Right lobe of liver (tissue), 6 donors: ENCODE measurements at regions not wholly inside any gene's neighbourhood (a gene's known extent, or its start where the extent isn't known, plus 50 kb on each side); places are given as distances from the start of the nearest gene placed in this dataset.

Source experiments
- ATAC-seq, 4 donors: fragments of 200-7000 bp; cut with Tn5 transposase; one replicate each; pipeline ENCODE4 v1.9.1; 2020; ENCODE audit warnings: mild to moderate bottlenecking in 4 of 4, moderate library complexity in 4 of 4
- DNase-seq, 3 donors: peaks; one replicate each; pipeline ENCODE4 v3.0.0-alpha.2; 2020
- H3K27ac ChIP-seq, 3 donors: fragments of 200-600 bp; one replicate each; pipeline ENCODE4 v1.8.0; 2022
- H3K27me3 ChIP-seq, 2 donors: fragments of 200-600 bp; one replicate each; pipeline ENCODE4 v1.8.0; 2022
- H3K36me3 ChIP-seq, 4 donors: fragments of 200-600 bp; sonication (generic) in 1 of 4; one replicate each; pipeline versions ENCODE4 v1.5.1 to v1.8.0; 2017 to 2022; ENCODE audit warnings: control low read depth in 1 of 4
- H3K4me1 ChIP-seq, 4 donors: fragments of 200-600 bp; sonication (generic) in 1 of 4; one replicate each; pipeline versions ENCODE4 v1.5.1 to v1.8.0; 2017 to 2022; ENCODE audit warnings: control low read depth in 1 of 4
- H3K4me3 ChIP-seq, 3 donors: fragments of 200-600 bp; one replicate each; pipeline ENCODE4 v1.8.0; 2022
- H3K9me3 ChIP-seq, 4 donors: fragments of 200-600 bp; sonication (generic) in 1 of 4; one replicate each; pipeline versions ENCODE4 v1.5.1 to v1.8.0; 2017 to 2022; ENCODE audit warnings: control low read depth in 1 of 4
- CTCF ChIP-seq, 4 donors: fragments of 200-600 bp in 3 of 4; fragments of 450-650 bp in 1 of 4; IDR thresholded peaks; one replicate each; pipeline versions ENCODE4 v1.5.1 to v1.8.0; 2016 to 2022; ENCODE audit warnings: antibody characterized with exemption in 4 of 4, mild to moderate bottlenecking in 2 of 4
- POLR2A ChIP-seq: fragments of 450-650 bp; IDR thresholded peaks from one replicate; pipeline ENCODE4 v1.6.1; 2017; ENCODE audit warnings: antibody characterized with exemption, mild to moderate bottlenecking
- WGBS: methylation state at CpG from one replicate; pipeline ENCODE4 v1.1.6; 2018; ENCODE audit warnings: low coverage, low lambda C conversion rate; ENCODE audit not compliant: insufficient coverage; ENCODE audit errors: missing lambda C conversion rate; 5-methylcytosine and 5-hydroxymethylcytosine counted together
- intact Hi-C, 2 donors: fragments of 100-400 bp; cut with DNase I; formaldehyde crosslinking; loops; one replicate each; pipeline versions ENCODE4 v1.11.2 to v1.14.1; 2022
- donor health status: DM: no; HTN: yes; CAD: no.
- donor health status: DM: no; HTN: no; CAD: no.
- donor health status: DM: no; HTN: no; CAD: no.
- donor health status: DM: no; HTN: yes; CAD: no.
- donor health status: DM: no; HTN: yes; CAD: no.

- H3K36me3 ChIP-seq: no peaks in the 10 kb centered on the region
- H3K27ac ChIP-seq: no peak overlapping the region
- peak; percentile 59 to 95 (median 86) for ATAC-seq
- intact Hi-C loops: no loop called here
- no peak for TF ChIP-seq CTCF (IDR thresholded peaks at IDR 0.05)
- no peak for TF ChIP-seq POLR2A
- no peak for DNase-seq
- WGBS: 12% methylated on average over 2 of the region's 2 CpGs
- no peaks in the 10 kb centered on the region for H3K9me3 ChIP-seq
- H3K27me3 ChIP-seq: no peaks in the 10 kb centered on the region
- no peak overlapping the region for H3K4me3 ChIP-seq
- peaks cover 0 to 5% (median 2%) of the 10 kb centered on the region in 4 donors for H3K4me1 ChIP-seq
Observed at GRCh38 chr5:13640270-13640669, 304.2 kb downstream of the DNAH5 start.

DNA sequence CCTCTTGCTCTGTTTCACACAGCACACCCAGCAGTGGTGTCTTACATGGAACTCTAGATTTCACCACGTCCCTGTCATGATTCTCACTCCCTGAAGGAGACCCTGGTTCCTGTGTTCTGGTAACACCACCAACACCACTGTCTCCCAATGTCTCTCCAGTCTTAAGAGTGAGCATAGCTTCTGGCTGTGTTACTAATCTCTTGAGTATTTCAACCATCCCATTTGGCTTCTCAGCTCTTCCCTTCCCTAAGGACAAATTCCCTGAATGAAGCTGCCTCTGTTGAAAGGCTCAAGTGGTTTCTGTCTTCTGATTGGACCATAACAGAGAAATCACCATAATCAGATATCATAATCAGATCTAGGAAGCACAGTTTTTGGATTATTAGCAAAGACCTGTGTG, 311.8 kb downstream of the DNAH5 start:
- WGBS: 11% methylated on average over 1 of the region's 1 CpG
- intact Hi-C loops: no loop called here
- DNase-seq: no peak
- H3K9me3 ChIP-seq: no peaks in the 10 kb centered on the region
- no peak overlapping the region for H3K4me3 ChIP-seq
- no peak for ATAC-seq
- H3K27me3 ChIP-seq: no peaks in the 10 kb centered on the region
- H3K36me3 ChIP-seq: no peaks in the 10 kb centered on the region
- H3K27ac ChIP-seq: no peak overlapping the region
- H3K4me1 ChIP-seq: no peaks in the 10 kb centered on the region
- no peak for TF ChIP-seq POLR2A
- TF ChIP-seq CTCF (IDR thresholded peaks at IDR 0.05): no peak

GRCh38 chr5:13629218-13629617, 315.3 kb downstream of the DNAH5 start:
- intact Hi-C loops: no loop called here
- no peak for ATAC-seq
- TF ChIP-seq CTCF (IDR thresholded peaks at IDR 0.05) (no peak), POLR2A (no peak)
- Histone ChIP-seq H3K9me3 (no peaks in the 10 kb centered on the region), H3K27me3 (no peaks in the 10 kb centered on the region), H3K4me3 (no peak overlapping the region), H3K36me3 (no peaks in the 10 kb centered on the region), H3K4me1 (peaks cover 0 to 18% (median 0%) of the 10 kb centered on the region in 4 donors), H3K27ac (no peak overlapping the region)
- WGBS: 89% methylated on average over 2 of the region's 2 CpGs
- no peak for DNase-seq

DNA sequence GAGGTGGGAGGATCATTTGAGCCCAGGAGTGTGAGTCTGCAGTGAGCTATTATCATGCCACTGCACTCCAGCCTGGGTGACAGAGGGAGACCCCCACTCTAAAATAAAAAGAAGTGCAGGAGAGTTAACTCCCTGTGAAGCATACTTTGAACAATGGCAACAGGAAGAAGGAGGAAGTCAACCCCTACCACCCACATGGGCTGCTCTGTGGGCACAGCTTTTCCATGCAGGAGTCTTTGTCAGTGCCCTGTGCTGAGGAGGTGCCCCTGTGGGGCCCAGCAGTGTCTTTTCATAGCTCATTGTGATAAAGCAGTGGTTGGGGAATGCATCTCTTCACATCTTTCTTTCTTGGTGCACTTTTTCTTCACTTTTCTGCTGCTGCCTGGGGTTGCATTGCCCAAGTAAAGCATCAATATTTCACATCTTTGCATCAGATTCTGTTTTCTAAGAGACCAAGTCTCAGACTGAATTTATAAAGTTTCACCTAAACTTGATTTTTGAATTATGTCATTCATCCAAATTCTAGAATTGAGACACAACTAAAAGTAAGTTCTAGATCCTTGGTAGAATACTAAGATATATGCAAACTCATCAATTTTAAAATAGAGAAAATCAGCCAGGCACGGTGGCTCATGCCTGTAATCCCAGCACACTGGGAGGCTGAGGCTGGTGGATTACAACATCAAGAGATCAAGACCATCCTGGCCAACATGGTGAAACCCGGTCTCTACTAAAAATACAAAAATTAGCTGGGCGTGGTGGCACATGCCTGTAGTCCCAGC, 316.6 kb downstream of the DNAH5 start:
- DNase-seq: no peak
- 17% methylated on average over 2 of the region's 3 CpGs for WGBS
- Histone ChIP-seq H3K27me3 (no peaks in the 10 kb centered on the region), H3K9me3 (no peaks in the 10 kb centered on the region), H3K36me3 (no peaks in the 10 kb centered on the region), H3K4me1 (peaks cover 0 to 27% (median 0%) of the 10 kb centered on the region in 4 donors), H3K27ac (no peak overlapping the region), H3K4me3 (no peak overlapping the region)
- intact Hi-C loops: no loop called here
- ATAC-seq: no peak
- TF ChIP-seq CTCF (IDR thresholded peaks at IDR 0.05) (no peak), POLR2A (no peak)
